Endothelial cell of umbilical vein (primary cell): ENCODE measurements at regions not wholly inside any gene's neighbourhood (a gene's known extent, or its start where the extent isn't known, plus 50 kb on each side); places are given as distances from the start of the nearest gene placed in this dataset.

Source experiments
- EZH2 ChIP-seq: IDR thresholded peaks from 2 replicates; pipeline ENCODE4 v1.6.1; 2012; ENCODE audit warnings: borderline replicate concordance, low read depth, mild to moderate bottlenecking, moderate library complexity, low read length, inconsistent platforms; ENCODE audit not compliant: severe bottlenecking
- FOS ChIP-seq: IDR thresholded peaks from 2 replicates; pipeline ENCODE4 v1.6.1; 2011; ENCODE audit warnings: mild to moderate bottlenecking, low read length, moderate library complexity, borderline replicate concordance; ENCODE audit not compliant: insufficient read depth
- JUN ChIP-seq: IDR thresholded peaks from 2 replicates; pipeline ENCODE4 v1.6.1; 2011; ENCODE audit warnings: borderline replicate concordance, low read depth; ENCODE audit not compliant: insufficient read length, insufficient read depth
- POLR2A ChIP-seq: IDR thresholded peaks from 2 replicates; pipeline ENCODE4 v1.6.1; 2012; ENCODE audit warnings: low read depth, mild to moderate bottlenecking, control low read depth, low read length
- POLR2AphosphoS5 ChIP-seq: IDR thresholded peaks from 2 replicates; pipeline ENCODE4 v1.6.1; 2012; ENCODE audit warnings: low read depth, mild to moderate bottlenecking, control low read depth, low read length, moderate library complexity; ENCODE audit not compliant: insufficient read depth
- TF ChIP-seq, protein P1 (sequence below), 2 donors: IDR thresholded peaks; 1 replicate in 1 of 2; 2 replicates in 1 of 2; pipeline ENCODE4 v1.5.1; 2011; ENCODE audit warnings: low read length in 2 of 2, mild to moderate bottlenecking in 2 of 2, moderate library complexity in 2 of 2, control low read depth in 1 of 2, inconsistent platforms in 1 of 2, low read depth in 1 of 2; ENCODE audit not compliant: insufficient read depth in 1 of 2; ENCODE audit errors: extremely low read depth in 1 of 2
- TF ChIP-seq, protein P2 (sequence below): IDR thresholded peaks from 2 replicates; pipeline ENCODE4 v1.6.1; 2011; ENCODE audit not compliant: insufficient read depth, insufficient read length

GRCh38 chr3:118526758-118527513, 507.7 kb downstream of the IGSF11 start:
- TF ChIP-seq, protein P1, sequence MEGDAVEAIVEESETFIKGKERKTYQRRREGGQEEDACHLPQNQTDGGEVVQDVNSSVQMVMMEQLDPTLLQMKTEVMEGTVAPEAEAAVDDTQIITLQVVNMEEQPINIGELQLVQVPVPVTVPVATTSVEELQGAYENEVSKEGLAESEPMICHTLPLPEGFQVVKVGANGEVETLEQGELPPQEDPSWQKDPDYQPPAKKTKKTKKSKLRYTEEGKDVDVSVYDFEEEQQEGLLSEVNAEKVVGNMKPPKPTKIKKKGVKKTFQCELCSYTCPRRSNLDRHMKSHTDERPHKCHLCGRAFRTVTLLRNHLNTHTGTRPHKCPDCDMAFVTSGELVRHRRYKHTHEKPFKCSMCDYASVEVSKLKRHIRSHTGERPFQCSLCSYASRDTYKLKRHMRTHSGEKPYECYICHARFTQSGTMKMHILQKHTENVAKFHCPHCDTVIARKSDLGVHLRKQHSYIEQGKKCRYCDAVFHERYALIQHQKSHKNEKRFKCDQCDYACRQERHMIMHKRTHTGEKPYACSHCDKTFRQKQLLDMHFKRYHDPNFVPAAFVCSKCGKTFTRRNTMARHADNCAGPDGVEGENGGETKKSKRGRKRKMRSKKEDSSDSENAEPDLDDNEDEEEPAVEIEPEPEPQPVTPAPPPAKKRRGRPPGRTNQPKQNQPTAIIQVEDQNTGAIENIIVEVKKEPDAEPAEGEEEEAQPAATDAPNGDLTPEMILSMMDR (IDR thresholded peaks at IDR 0.05; ENCODE audit: extremely low read depth in 1 of 2, insufficient read depth in 1 of 2, low read depth in 1 of 2, low read length in 2 of 2): no peak
- TF ChIP-seq, protein P2, sequence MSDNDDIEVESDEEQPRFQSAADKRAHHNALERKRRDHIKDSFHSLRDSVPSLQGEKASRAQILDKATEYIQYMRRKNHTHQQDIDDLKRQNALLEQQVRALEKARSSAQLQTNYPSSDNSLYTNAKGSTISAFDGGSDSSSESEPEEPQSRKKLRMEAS: no peak
- no peak for TF ChIP-seq POLR2A
- no peak for TF ChIP-seq EZH2
- no peak for TF ChIP-seq POLR2AphosphoS5
- no peak for TF ChIP-seq FOS
- TF ChIP-seq JUN: no peak
